ENCODE measurements at regions not wholly inside any gene's neighbourhood (a gene's known extent, or its start where the extent isn't known, plus 50 kb on each side); places are given as distances from the start of the nearest gene placed in this dataset.

DNA sequence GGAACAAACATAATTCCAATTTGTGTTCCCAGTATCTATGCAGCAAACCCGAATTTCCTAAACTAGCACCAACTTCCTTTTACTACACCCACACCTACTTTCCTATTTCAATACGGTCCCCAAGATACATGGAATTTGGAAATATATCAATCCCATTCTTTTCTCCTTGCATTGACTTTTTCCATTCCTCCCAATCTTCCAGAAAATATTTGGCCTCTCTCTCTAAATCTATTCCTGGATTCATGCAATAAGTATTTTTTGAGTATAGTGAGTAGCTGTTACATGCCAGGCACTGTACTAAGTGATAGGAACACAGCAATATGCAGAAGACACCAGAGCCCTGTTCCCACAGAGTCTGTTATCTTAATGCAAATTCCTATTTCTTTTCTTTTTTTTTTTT is 216.2 kb upstream of the PIK3R1 start:
- WGBS (ENCODE audit: low lambda C conversion rate, missing lambda C conversion rate), result 96% methylated on average over 2 of the region's 2 CpGs
- TF ChIP-seq EZH2phosphoT487 (IDR thresholded peaks at IDR 0.05; ENCODE audit: low read depth, severe bottlenecking, unreplicated experiment) (no peak), EZH2 (IDR thresholded peaks at IDR 0.05; ENCODE audit: borderline replicate concordance) (no peak)
- TF ChIP-seq, protein P1, sequence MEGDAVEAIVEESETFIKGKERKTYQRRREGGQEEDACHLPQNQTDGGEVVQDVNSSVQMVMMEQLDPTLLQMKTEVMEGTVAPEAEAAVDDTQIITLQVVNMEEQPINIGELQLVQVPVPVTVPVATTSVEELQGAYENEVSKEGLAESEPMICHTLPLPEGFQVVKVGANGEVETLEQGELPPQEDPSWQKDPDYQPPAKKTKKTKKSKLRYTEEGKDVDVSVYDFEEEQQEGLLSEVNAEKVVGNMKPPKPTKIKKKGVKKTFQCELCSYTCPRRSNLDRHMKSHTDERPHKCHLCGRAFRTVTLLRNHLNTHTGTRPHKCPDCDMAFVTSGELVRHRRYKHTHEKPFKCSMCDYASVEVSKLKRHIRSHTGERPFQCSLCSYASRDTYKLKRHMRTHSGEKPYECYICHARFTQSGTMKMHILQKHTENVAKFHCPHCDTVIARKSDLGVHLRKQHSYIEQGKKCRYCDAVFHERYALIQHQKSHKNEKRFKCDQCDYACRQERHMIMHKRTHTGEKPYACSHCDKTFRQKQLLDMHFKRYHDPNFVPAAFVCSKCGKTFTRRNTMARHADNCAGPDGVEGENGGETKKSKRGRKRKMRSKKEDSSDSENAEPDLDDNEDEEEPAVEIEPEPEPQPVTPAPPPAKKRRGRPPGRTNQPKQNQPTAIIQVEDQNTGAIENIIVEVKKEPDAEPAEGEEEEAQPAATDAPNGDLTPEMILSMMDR (IDR thresholded peaks at IDR 0.05; ENCODE audit: poor library complexity), result no peak
- H3K27ac ChIP-seq, result no peak overlapping the region
- no peak overlapping the region for H3K4me2 ChIP-seq
- H3K4me1 ChIP-seq (ENCODE audit: insufficient read depth), result no peaks in the 10 kb centered on the region
- H3K4me3 ChIP-seq, result no peak overlapping the region
- H3K27me3 ChIP-seq, result no peaks in the 10 kb centered on the region
- no peak for DNase-seq (ENCODE audit: low spot score)
- no peaks in the 10 kb centered on the region for H3K36me3 ChIP-seq (replicated peaks; ENCODE audit: insufficient read depth, low read depth)
- H4K20me1 ChIP-seq (ENCODE audit: insufficient read depth, poor library complexity, severe bottlenecking), result no peaks in the 10 kb centered on the region
- no peak overlapping the region for H2AFZ ChIP-seq
- no peaks in the 10 kb centered on the region for H3K9me2 ChIP-seq (replicated peaks; ENCODE audit: insufficient read depth)
- no peaks in the 10 kb centered on the region for H3K9me3 ChIP-seq (ENCODE audit: low read depth)
- H3K79me2 ChIP-seq, result no peaks in the 10 kb centered on the region

DNA sequence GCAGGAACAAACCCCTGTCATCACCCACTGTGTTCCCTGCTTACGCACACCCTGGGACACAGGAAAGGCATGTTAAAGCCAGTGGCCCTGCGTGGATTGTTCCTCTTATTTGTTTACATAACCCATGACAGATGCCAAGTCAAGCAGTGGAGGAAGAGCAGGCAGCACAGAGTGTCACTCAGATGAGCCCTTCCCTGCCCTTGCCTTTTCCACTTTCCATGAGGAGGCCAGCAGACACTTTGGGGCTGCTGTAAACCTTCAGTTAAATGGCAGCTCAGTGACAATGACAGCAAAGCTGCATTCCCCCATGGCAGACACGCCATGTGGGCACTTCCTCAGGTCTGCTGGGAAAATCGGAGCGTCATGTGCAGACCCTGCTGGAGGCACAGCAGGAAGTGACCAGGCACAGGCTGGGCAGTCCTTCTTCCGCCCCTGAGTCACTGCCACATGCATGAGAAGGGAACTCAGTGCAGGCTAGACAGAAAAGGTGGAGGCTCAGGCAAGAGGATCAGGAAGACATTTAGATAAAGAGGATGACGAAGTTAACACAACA is 216.8 kb upstream of the PIK3R1 start:
- Histone ChIP-seq H3K36me3 (replicated peaks; ENCODE audit: insufficient read depth, low read depth) (no peaks in the 10 kb centered on the region), H3K27me3 (no peaks in the 10 kb centered on the region), H3K9me3 (ENCODE audit: low read depth) (no peaks in the 10 kb centered on the region), H3K4me2 (no peak overlapping the region), H3K79me2 (no peaks in the 10 kb centered on the region), H3K4me1 (ENCODE audit: insufficient read depth) (no peaks in the 10 kb centered on the region), H2AFZ (no peak overlapping the region), H4K20me1 (ENCODE audit: insufficient read depth, poor library complexity, severe bottlenecking) (no peaks in the 10 kb centered on the region), H3K4me3 (no peak overlapping the region), H3K27ac (no peak overlapping the region), H3K9me2 (replicated peaks; ENCODE audit: insufficient read depth) (no peaks in the 10 kb centered on the region)
- TF ChIP-seq, protein P1 (IDR thresholded peaks at IDR 0.05; ENCODE audit: poor library complexity), result no peak
- TF ChIP-seq EZH2phosphoT487 (IDR thresholded peaks at IDR 0.05; ENCODE audit: low read depth, severe bottlenecking, unreplicated experiment) (no peak), EZH2 (IDR thresholded peaks at IDR 0.05; ENCODE audit: borderline replicate concordance) (no peak)
- no peak for DNase-seq (ENCODE audit: low spot score)
- WGBS (ENCODE audit: low lambda C conversion rate, missing lambda C conversion rate), result 81% methylated on average over 7 of the region's 7 CpGs

DNA sequence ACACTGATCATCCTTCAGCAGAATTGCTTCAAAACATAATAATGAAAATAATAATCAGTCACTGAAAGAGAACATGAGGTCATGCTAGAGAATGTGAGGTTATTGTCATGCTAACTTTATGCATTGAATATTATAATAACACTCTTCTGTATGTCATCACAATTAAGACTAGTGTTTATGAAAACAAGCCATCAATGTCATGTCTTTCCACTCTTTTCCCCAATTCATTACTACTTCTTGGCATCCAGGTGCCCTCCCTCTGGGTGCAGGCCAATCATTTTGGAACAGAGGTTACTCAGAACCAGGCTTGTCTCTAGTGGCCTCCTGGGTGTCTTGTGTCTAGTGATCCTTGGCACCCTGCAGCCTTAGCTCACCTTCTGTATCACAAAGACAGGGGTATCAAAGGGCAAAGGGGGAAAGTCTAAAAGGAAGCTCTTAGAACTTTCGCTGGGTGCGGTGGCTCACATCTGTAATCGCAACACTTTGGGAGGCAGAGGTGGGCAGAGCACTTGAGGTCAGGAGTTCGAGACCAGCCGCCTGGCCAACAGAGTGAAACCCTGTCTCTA is 217.6 kb upstream of the PIK3R1 start:
- Histone ChIP-seq H3K9me2 (replicated peaks; ENCODE audit: insufficient read depth) (no peaks in the 10 kb centered on the region), H3K27ac (no peak overlapping the region), H3K9me3 (ENCODE audit: low read depth) (no peaks in the 10 kb centered on the region), H3K27me3 (no peaks in the 10 kb centered on the region), H3K4me2 (no peak overlapping the region), H3K4me3 (no peak overlapping the region), H3K36me3 (replicated peaks; ENCODE audit: insufficient read depth, low read depth) (no peaks in the 10 kb centered on the region), H3K4me1 (ENCODE audit: insufficient read depth) (no peaks in the 10 kb centered on the region), H3K79me2 (no peaks in the 10 kb centered on the region), H2AFZ (no peak overlapping the region), H4K20me1 (ENCODE audit: insufficient read depth, poor library complexity, severe bottlenecking) (no peaks in the 10 kb centered on the region)
- 98% methylated on average over 4 of the region's 5 CpGs for WGBS (ENCODE audit: low lambda C conversion rate, missing lambda C conversion rate)
- no peak for DNase-seq (ENCODE audit: low spot score)
- TF ChIP-seq, protein P1 (IDR thresholded peaks at IDR 0.05; ENCODE audit: poor library complexity), result no peak
- TF ChIP-seq EZH2 (IDR thresholded peaks at IDR 0.05; ENCODE audit: borderline replicate concordance) (no peak), EZH2phosphoT487 (IDR thresholded peaks at IDR 0.05; ENCODE audit: low read depth, severe bottlenecking, unreplicated experiment) (no peak)

Measured in hepatocyte (in vitro differentiated cells).